ENCODE measurements at regions not wholly inside any gene's neighbourhood (a gene's known extent, or its start where the extent isn't known, plus 50 kb on each side); places are given as distances from the start of the nearest gene placed in this dataset.
A peak's percentile ranks its signal among the peaks of the same experiment; 100 is the strongest.

DNA sequence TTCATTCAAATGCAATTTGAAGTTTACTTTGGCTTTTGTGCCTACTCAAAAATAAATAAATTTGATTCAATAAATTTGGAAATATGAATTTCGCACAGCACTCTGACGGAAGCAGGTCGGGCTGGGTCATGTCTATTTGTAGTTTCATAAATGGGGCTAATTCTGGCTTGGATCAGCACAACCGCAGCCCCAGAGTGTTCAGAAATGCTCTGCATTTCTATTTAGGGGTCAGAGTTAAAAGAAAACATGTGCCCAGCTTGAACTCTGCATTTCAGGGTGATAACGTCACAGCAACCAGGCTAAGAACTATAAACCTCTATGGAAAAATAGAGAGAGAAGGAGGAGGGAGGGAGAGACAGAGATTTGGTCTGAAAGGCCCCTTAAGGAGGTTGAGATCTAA is 480.9 kb upstream of the NOX3 start:
- no peaks in the 10 kb centered on the region for H3K4me1 Mint-ChIP-seq
- peaks cover 13% of the 10 kb centered on the region for H3K9me3 Mint-ChIP-seq
- ATAC-seq (replicated peaks) = no peak
- H3K27me3 Mint-ChIP-seq = no peaks in the 10 kb centered on the region
- H3K36me3 Mint-ChIP-seq (ENCODE audit: low read depth) = no peaks in the 10 kb centered on the region
- H3K4me3 Mint-ChIP-seq = no peak overlapping the region
- no peak overlapping the region for H3K27ac Mint-ChIP-seq

DNA sequence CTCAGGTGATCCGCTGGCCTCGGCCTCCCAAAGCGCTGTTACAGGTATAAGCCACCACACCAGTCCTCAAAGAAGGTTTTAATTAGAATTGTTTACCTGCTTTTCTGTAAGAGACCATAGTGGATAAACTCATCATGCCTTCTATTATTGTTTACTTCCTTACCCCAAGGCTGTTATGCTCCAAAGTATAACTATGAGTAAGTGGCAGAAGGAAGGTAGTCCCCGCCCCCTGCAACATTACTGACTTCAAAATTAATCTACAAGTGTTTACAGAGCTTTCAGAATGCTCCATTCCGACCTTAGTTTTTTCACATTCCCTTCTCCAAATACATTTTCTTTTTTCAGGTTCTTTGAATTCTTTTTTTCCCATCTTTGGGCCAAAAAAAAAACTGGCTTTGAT is 480.5 kb upstream of the NOX3 start:
- H3K4me3 Mint-ChIP-seq = no peak overlapping the region
- no peak for ATAC-seq (replicated peaks)
- H3K4me1 Mint-ChIP-seq = no peaks in the 10 kb centered on the region
- no peaks in the 10 kb centered on the region for H3K27me3 Mint-ChIP-seq
- peaks cover 9% of the 10 kb centered on the region for H3K9me3 Mint-ChIP-seq
- H3K27ac Mint-ChIP-seq = no peak overlapping the region
- no peaks in the 10 kb centered on the region for H3K36me3 Mint-ChIP-seq (ENCODE audit: low read depth)

DNA sequence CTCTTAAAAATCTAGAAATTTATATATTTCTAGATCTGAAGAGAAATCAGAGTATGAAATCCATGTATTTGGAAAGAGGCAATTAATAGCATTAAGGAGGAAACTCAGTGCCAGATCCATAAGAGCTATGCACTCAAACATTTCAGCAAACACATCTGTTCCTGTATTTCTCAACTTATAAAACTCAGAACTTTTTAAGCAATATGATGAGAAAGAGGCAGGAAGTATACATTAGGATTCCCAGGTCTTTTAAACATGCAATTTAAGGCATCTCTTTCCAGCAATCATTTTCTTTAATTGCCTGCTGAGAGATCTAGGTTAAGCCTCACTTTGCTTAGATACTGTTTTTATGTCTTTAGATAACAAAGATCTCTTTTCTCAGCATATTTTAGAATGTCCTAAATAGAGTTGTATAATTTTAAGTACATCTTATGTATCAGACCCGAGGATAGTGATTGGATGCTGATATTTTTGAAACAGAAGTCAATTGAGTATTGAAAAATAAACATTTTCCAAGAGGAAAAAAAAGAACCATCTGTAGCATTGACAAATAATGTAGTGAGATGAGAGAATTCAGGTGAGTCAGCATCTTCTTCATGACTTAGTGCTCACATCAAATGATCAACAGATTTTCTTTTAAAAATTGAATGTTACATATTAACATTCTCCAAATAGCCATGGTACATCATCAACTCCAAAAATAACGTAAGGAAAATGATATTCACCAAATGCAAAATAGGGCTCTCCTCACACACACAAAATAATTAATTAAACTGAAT is 461.4 kb upstream of the NOX3 start:
- no peak for ATAC-seq (replicated peaks)
- H3K4me1 Mint-ChIP-seq = no peaks in the 10 kb centered on the region
- H3K36me3 Mint-ChIP-seq (ENCODE audit: low read depth) = no peaks in the 10 kb centered on the region
- H3K27ac Mint-ChIP-seq = no peak overlapping the region
- peaks cover 5% of the 10 kb centered on the region for H3K9me3 Mint-ChIP-seq
- H3K27me3 Mint-ChIP-seq = no peaks in the 10 kb centered on the region
- no peak overlapping the region for H3K4me3 Mint-ChIP-seq

DNA sequence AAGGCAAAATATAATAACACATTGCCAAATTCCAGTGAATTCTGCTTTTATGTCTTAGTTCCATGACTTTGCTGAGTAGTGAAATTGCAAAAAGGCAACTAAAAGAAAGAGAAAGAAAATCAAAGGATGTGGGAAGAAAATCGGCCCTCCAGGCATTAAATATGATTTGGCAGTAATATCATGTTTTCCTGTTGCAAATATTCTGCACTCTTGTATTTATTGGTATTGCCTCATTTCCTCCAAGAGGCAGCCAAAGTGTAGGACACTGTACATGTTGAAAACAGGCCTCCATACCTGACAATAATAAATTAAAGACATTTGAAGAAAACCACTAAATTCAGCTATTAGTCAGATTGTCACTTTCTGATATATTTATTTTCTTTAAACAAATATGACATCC is 460.0 kb upstream of the NOX3 start:
- H3K27ac Mint-ChIP-seq = no peak overlapping the region
- H3K9me3 Mint-ChIP-seq = peaks cover 8% of the 10 kb centered on the region
- no peaks in the 10 kb centered on the region for H3K4me1 Mint-ChIP-seq
- no peaks in the 10 kb centered on the region for H3K27me3 Mint-ChIP-seq
- no peak overlapping the region for H3K4me3 Mint-ChIP-seq
- no peaks in the 10 kb centered on the region for H3K36me3 Mint-ChIP-seq (ENCODE audit: low read depth)
- ATAC-seq (replicated peaks) = no peak

DNA sequence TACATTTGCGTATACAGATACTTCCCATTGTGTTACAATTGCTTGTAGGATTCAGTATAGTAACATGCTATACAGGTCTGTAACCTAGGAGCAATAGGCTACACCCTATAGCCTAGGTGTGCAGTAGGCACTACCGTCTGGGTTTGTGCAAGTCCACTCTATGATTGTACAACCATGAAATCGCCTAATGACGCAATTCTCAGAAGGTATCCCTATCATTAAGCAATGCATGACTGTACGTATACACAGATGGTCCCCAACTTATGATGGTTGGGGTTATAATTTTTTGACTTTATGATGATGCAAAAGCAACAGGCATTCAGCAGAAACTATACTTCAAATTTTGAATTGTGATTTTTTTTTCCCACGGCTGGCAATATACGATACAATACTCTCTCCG is 458.2 kb upstream of the NOX3 start:
- ATAC-seq (replicated peaks) = no peak
- Mint-ChIP-seq H3K27ac (no peak overlapping the region), H3K4me1 (no peaks in the 10 kb centered on the region), H3K4me3 (no peak overlapping the region), H3K36me3 (ENCODE audit: low read depth) (peaks cover 6% of the 10 kb centered on the region), H3K27me3 (no peaks in the 10 kb centered on the region), H3K9me3 (peaks cover 9% of the 10 kb centered on the region)

DNA sequence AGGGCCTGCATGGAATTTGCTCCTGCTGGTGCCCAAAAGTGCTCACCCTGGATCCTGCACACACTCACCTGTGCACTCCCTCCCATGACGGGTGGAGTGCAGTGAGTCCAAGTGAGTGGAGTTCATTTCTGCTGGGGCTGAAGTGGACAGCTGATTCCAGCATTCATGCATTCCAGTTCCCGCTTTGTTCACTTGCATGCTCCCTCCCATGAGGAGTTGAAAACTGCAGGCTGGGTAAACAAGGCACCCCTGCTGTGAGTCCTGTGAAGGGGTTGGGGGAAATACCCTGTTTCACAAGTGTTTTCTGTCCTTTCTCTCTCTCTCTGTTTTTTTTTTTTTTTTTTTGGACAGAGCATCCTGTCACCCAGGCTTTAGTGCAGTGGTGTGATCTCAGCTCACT is 454.1 kb upstream of the NOX3 start:
- peaks cover 6% of the 10 kb centered on the region for H3K36me3 Mint-ChIP-seq (ENCODE audit: low read depth)
- H3K4me1 Mint-ChIP-seq = no peaks in the 10 kb centered on the region
- H3K27ac Mint-ChIP-seq = no peak overlapping the region
- H3K9me3 Mint-ChIP-seq = peaks cover 21% of the 10 kb centered on the region
- ATAC-seq (replicated peaks) = no peak
- no peak overlapping the region for H3K4me3 Mint-ChIP-seq
- no peaks in the 10 kb centered on the region for H3K27me3 Mint-ChIP-seq

DNA sequence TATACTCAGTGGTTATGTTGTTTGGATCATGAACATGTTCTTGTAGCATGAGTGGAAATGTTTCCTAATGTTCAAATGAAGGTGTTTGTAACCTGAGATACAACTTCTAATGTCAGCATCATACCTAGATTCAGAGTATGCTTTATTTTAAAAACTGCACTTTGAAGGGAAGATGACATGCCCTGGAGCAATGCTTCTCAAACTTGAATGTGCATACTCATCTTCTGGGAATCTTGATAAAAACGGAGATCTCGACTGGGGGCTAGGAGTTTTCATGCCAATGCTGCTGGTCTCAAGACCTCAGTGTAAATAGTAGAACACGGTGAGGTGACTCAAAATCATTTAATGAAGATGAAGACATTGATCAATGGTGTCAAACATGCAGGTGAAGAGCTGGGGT is 440.0 kb upstream of the NOX3 start:
- Mint-ChIP-seq H3K27ac (no peak overlapping the region), H3K36me3 (ENCODE audit: low read depth) (no peaks in the 10 kb centered on the region), H3K27me3 (no peaks in the 10 kb centered on the region), H3K4me3 (no peak overlapping the region), H3K4me1 (no peaks in the 10 kb centered on the region), H3K9me3 (peaks cover 3% of the 10 kb centered on the region)
- ATAC-seq (replicated peaks) = no peak

DNA sequence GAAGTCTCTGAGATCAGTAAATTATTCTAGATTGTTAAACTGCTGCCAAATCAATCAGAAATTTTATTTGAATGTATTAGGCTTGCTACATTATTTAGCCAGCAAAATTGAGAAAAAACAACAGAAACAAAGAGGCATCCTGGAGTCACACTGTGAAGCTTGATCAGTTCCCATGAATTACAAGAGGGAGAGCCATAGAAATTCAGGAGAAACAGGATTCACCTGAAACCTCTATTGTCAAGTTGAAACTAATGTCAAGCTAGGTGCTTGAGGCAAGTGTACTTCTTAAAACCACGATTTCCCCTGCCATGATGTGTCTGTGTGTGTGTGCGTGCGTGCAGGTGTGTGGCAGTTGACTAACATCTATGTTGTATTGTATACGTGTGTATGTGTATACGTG is 439.1 kb upstream of the NOX3 start:
- no peaks in the 10 kb centered on the region for H3K27me3 Mint-ChIP-seq
- H3K36me3 Mint-ChIP-seq (ENCODE audit: low read depth) = no peaks in the 10 kb centered on the region
- H3K4me3 Mint-ChIP-seq = no peak overlapping the region
- ATAC-seq (replicated peaks) = no peak
- H3K9me3 Mint-ChIP-seq = peaks cover 3% of the 10 kb centered on the region
- H3K4me1 Mint-ChIP-seq = no peaks in the 10 kb centered on the region
- no peak overlapping the region for H3K27ac Mint-ChIP-seq

DNA sequence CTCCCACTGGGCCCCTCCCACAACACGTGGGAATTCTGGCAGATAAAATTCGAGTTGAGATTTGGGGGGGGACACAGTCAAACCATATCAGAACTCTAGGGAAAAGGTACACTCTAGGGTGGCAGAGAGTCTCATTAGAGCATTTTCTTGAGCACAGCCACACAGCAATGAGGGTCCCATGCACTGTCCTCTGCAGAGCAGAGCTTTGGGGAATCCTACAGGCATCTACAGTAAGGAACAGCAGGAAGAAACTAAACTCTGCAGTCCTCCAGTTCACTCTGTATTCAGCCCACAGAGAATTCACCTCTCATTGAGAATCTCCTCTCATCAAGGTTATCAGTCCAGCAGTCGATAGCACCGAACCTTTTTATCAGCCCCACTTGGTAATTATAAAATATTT is 438.6 kb upstream of the NOX3 start:
- no peaks in the 10 kb centered on the region for H3K36me3 Mint-ChIP-seq (ENCODE audit: low read depth)
- H3K4me1 Mint-ChIP-seq = no peaks in the 10 kb centered on the region
- H3K27ac Mint-ChIP-seq = no peak overlapping the region
- H3K27me3 Mint-ChIP-seq = no peaks in the 10 kb centered on the region
- peaks cover 3% of the 10 kb centered on the region for H3K9me3 Mint-ChIP-seq
- no peak for ATAC-seq (replicated peaks)
- H3K4me3 Mint-ChIP-seq = no peak overlapping the region

DNA sequence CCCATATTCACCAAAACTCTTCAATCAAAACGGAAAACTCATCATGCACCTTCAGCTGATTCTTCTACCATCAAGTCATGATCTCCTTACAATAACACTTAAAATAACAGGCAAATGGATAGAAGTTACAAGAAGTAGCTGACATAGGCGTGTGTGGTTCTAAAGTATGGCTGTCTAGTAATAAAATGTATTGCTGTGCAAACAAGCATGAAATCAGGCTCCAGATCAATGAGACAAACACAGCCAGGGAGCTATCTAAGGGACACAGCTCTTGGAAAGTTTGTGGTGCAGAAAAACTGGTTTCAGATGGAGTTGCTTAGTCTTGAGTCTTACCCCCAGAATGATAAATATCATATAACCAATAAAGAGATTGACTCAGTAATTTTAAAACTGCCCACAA is 434.8 kb upstream of the NOX3 start:
- no peak for ATAC-seq (replicated peaks)
- Mint-ChIP-seq H3K4me1 (no peaks in the 10 kb centered on the region), H3K36me3 (ENCODE audit: low read depth) (no peaks in the 10 kb centered on the region), H3K4me3 (no peak overlapping the region), H3K27me3 (no peaks in the 10 kb centered on the region), H3K27ac (no peak overlapping the region), H3K9me3 (no peaks in the 10 kb centered on the region)

DNA sequence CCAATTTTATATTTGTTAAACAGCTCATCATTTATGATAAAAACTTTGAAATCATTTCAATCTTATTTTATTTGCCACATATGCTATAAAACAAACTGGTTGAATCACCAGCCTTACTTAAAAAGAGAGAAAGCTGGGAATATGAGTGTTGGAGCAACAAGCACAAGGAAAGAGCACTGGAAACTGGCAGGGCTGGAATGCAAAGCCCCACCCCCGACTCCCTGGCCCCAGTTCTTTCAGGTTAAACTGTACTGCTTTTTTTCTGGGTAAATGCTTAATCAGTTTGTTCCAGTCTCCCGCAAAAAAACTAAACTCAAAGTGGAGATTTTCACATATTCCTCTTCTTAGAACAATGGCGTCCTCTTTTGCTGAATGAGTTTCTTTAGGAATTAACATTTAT is 433.8 kb upstream of the NOX3 start:
- Mint-ChIP-seq H3K9me3 (no peaks in the 10 kb centered on the region), H3K4me3 (no peak overlapping the region), H3K27ac (no peak overlapping the region), H3K4me1 (no peaks in the 10 kb centered on the region), H3K36me3 (ENCODE audit: low read depth) (no peaks in the 10 kb centered on the region), H3K27me3 (no peaks in the 10 kb centered on the region)
- no peak for ATAC-seq (replicated peaks)

DNA sequence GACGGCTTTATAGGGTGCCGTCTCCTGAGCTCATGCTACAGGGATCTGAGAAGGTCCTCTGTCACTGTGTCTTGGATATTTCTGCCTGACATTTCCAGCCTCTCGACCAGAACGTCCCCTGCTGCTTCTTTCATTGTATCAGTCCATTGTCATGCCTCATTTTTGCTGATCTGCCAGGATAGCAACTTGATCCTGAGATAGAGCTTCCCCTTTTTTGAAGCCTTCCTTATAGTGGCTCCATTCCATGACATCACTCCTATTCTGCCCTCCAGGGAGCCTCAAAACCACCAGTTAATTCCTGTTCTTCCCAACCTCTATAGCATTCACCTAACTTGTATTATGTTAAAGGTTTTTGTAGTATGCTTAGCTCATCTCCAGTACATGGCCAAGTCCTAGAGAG is 431.8 kb upstream of the NOX3 start:
- H3K27ac Mint-ChIP-seq = no peak overlapping the region
- ATAC-seq (replicated peaks) = no peak
- H3K4me3 Mint-ChIP-seq = no peak overlapping the region
- H3K9me3 Mint-ChIP-seq = no peaks in the 10 kb centered on the region
- no peaks in the 10 kb centered on the region for H3K4me1 Mint-ChIP-seq
- H3K36me3 Mint-ChIP-seq (ENCODE audit: low read depth) = no peaks in the 10 kb centered on the region
- H3K27me3 Mint-ChIP-seq = no peaks in the 10 kb centered on the region

DNA sequence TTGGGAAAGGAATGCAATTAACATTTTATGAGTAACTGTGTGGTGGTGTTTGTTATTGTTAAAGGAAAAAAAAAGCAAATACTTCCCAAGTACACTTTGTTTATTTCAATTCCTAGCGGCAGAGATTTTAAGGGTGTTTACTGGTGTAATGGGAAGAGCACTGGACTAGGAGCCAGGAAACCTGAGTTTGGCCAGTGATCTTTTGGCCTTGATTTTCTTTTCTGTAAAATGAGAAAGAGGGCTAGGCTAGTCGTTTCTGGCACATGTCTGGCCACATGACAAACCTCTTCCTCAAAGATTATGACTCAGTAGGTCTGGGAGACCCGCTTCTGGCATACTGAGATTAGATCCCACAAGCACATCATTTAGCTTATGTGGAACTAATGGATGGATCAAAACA is 428.1 kb upstream of the NOX3 start:
- no peaks in the 10 kb centered on the region for H3K27me3 Mint-ChIP-seq
- peaks cover 5% of the 10 kb centered on the region for H3K9me3 Mint-ChIP-seq
- no peak overlapping the region for H3K27ac Mint-ChIP-seq
- H3K4me3 Mint-ChIP-seq = no peak overlapping the region
- no peaks in the 10 kb centered on the region for H3K36me3 Mint-ChIP-seq (ENCODE audit: low read depth)
- no peak for ATAC-seq (replicated peaks)
- H3K4me1 Mint-ChIP-seq = no peaks in the 10 kb centered on the region

DNA sequence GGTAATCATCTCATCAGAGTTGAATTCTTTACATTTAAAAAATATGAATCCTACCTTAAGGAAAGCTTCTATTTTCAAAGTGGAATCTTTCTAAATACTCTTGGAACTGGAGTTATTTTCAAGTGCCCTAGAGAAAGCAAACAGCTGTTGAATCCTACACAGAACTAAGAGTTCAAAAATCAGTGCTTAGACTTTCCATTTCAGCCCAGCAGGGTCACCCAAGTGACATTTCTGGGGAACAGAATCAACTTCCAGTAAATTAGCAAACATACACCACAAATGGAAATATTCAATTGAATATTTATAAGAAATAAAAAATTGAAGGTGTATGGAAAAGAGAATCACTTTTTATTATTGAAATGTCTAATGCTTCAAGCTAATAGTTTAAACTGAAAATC is 427.7 kb upstream of the NOX3 start:
- no peaks in the 10 kb centered on the region for H3K27me3 Mint-ChIP-seq
- H3K27ac Mint-ChIP-seq = no peak overlapping the region
- H3K36me3 Mint-ChIP-seq (ENCODE audit: low read depth) = no peaks in the 10 kb centered on the region
- peaks cover 5% of the 10 kb centered on the region for H3K9me3 Mint-ChIP-seq
- no peaks in the 10 kb centered on the region for H3K4me1 Mint-ChIP-seq
- ATAC-seq (replicated peaks) = no peak
- no peak overlapping the region for H3K4me3 Mint-ChIP-seq

DNA sequence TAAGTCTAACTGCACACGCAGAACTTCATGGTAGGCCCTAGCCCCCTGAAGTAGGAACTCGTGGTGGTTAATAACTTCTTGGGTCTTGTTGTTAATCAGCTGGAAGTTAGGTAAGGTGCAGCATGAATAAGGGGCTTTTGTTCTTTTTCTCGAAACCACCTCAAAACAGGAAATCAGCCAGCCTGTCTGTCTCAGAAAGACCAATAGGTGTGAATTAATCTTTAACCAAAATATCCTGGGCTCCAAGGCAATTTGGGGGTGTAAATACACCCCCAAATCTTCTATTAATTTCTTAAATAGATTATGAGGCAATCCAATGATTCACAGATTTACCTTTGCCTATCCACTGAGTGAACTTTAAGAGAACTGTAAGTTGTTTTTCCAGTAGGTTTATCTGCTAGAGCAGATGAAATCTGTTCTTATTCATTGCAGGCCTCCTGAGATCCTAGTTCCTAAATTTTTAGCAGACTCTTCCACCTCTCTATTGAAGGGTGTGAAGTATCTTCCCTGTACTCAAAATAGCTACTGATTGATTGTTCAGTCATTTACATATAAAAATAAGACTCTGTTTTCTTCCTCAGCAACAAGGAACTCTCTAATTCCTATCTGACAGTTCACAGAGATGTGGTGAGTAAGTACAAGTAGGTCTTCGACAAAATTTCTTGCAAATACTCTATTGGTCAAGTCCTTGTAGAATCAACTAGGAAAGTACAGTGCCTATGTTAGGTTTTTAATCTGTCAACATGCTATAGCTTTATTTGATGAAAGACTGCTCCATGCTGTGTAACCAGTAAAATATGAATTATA is 427.1 kb upstream of the NOX3 start:
- Mint-ChIP-seq H3K27ac (peak overlapping the region; percentile 24), H3K9me3 (peaks cover 5% of the 10 kb centered on the region), H3K4me3 (no peak overlapping the region), H3K4me1 (no peaks in the 10 kb centered on the region), H3K27me3 (no peaks in the 10 kb centered on the region), H3K36me3 (ENCODE audit: low read depth) (no peaks in the 10 kb centered on the region)
- no peak for ATAC-seq (replicated peaks)
